Muscle layer of colon (tissue), 2 donors: ENCODE measurements at regions not wholly inside any gene's neighbourhood (a gene's known extent, or its start where the extent isn't known, plus 50 kb on each side); places are given as distances from the start of the nearest gene placed in this dataset.

ENCODE experiments used
- H3K27ac ChIP-seq: one replicate; pipeline ENCODE4 v1.7.0; 2013; ENCODE audit warnings: low read depth, mild to moderate bottlenecking, low read length, moderate library complexity
- H3K27me3 ChIP-seq, 2 donors: one replicate each; pipeline ENCODE4 v1.7.0; 2013; ENCODE audit warnings: low read length in 2 of 2, mild to moderate bottlenecking in 2 of 2; ENCODE audit not compliant: insufficient read depth in 2 of 2, control insufficient read depth in 1 of 2
- H3K36me3 ChIP-seq: one replicate; pipeline ENCODE4 v1.7.0; 2013; ENCODE audit warnings: mild to moderate bottlenecking, low read length; ENCODE audit not compliant: insufficient read depth
- H3K4me1 ChIP-seq: one replicate; pipeline ENCODE4 v1.7.0; 2013; ENCODE audit warnings: mild to moderate bottlenecking, low read length; ENCODE audit not compliant: insufficient read depth
- H3K4me3 ChIP-seq, 2 donors: one replicate each; pipeline ENCODE4 v1.7.0; 2013; ENCODE audit warnings: low read length in 2 of 2, low read depth in 1 of 2, mild to moderate bottlenecking in 1 of 2, moderate library complexity in 1 of 2
- H3K9ac ChIP-seq: one replicate; pipeline ENCODE4 v1.7.0; 2013; ENCODE audit warnings: low read length
- H3K9me3 ChIP-seq: one replicate; pipeline ENCODE4 v1.7.0; 2013; ENCODE audit warnings: mild to moderate bottlenecking, low read length
- donor health status: abdominal sarcoma.
- donor health status: Adenocarcinoma of cecum.

- Histone ChIP-seq H3K9me3 (no peaks in the 10 kb centered on the region), H3K36me3 (no peaks in the 10 kb centered on the region), H3K4me1 (no peaks in the 10 kb centered on the region), H3K27ac (no peak overlapping the region), H3K9ac (no peak overlapping the region), H3K27me3 (no peaks in the 10 kb centered on the region), H3K4me3 (no peak overlapping the region)
Measured at GRCh38 chr6:140824595-140824994, 1308.1 kb upstream of the GJE1 start.

GRCh38 chr6:140821196-140821595 is 1311.5 kb upstream of the GJE1 start:
- Histone ChIP-seq H3K9me3 (no peaks in the 10 kb centered on the region), H3K9ac (no peak overlapping the region), H3K27me3 (no peaks in the 10 kb centered on the region), H3K4me3 (no peak overlapping the region), H3K36me3 (no peaks in the 10 kb centered on the region), H3K27ac (no peak overlapping the region), H3K4me1 (no peaks in the 10 kb centered on the region)

- H3K9me3 ChIP-seq, result no peaks in the 10 kb centered on the region
- H3K36me3 ChIP-seq, result no peaks in the 10 kb centered on the region
- H3K9ac ChIP-seq, result no peak overlapping the region
- no peaks in the 10 kb centered on the region for H3K4me1 ChIP-seq
- no peaks in the 10 kb centered on the region for H3K27me3 ChIP-seq
- H3K27ac ChIP-seq, result no peak overlapping the region
- H3K4me3 ChIP-seq, result no peak overlapping the region
Measured at GRCh38 chr6:140817176-140817575, 1315.5 kb upstream of the GJE1 start.

GRCh38 chr6:140816681-140817080 is 1316.0 kb upstream of the GJE1 start:
- H3K9me3 ChIP-seq, result no peaks in the 10 kb centered on the region
- H3K4me1 ChIP-seq, result no peaks in the 10 kb centered on the region
- H3K27ac ChIP-seq, result no peak overlapping the region
- H3K9ac ChIP-seq, result no peak overlapping the region
- H3K4me3 ChIP-seq, result no peak overlapping the region
- H3K36me3 ChIP-seq, result no peaks in the 10 kb centered on the region
- no peaks in the 10 kb centered on the region for H3K27me3 ChIP-seq

- Histone ChIP-seq H3K9ac (no peak overlapping the region), H3K9me3 (no peaks in the 10 kb centered on the region), H3K27ac (no peak overlapping the region), H3K36me3 (no peaks in the 10 kb centered on the region), H3K27me3 (no peaks in the 10 kb centered on the region), H3K4me3 (no peak overlapping the region), H3K4me1 (no peaks in the 10 kb centered on the region)
Measured at GRCh38 chr6:140812636-140813035, 1320.1 kb upstream of the GJE1 start.

GRCh38 chr6:140811642-140812041 is 1321.1 kb upstream of the GJE1 start:
- Histone ChIP-seq H3K9ac (no peak overlapping the region), H3K4me3 (no peak overlapping the region), H3K27ac (no peak overlapping the region), H3K9me3 (no peaks in the 10 kb centered on the region), H3K36me3 (no peaks in the 10 kb centered on the region), H3K27me3 (no peaks in the 10 kb centered on the region), H3K4me1 (no peaks in the 10 kb centered on the region)

- H3K4me1 ChIP-seq, result no peaks in the 10 kb centered on the region
- H3K9ac ChIP-seq, result no peak overlapping the region
- no peak overlapping the region for H3K4me3 ChIP-seq
- H3K9me3 ChIP-seq, result no peaks in the 10 kb centered on the region
- H3K27ac ChIP-seq, result no peak overlapping the region
- H3K36me3 ChIP-seq, result no peaks in the 10 kb centered on the region
- H3K27me3 ChIP-seq, result no peaks in the 10 kb centered on the region
Measured at GRCh38 chr6:140809694-140810101, 1323.0 kb upstream of the GJE1 start.

- Histone ChIP-seq H3K27ac (no peak overlapping the region), H3K27me3 (no peaks in the 10 kb centered on the region), H3K9ac (no peak overlapping the region), H3K9me3 (no peaks in the 10 kb centered on the region), H3K4me1 (no peaks in the 10 kb centered on the region), H3K4me3 (no peak overlapping the region), H3K36me3 (no peaks in the 10 kb centered on the region)
Measured at GRCh38 chr6:140806431-140806830, 1326.3 kb upstream of the GJE1 start.

GRCh38 chr6:140794544-140794943 is 1338.2 kb upstream of the GJE1 start:
- Histone ChIP-seq H3K27ac (no peak overlapping the region), H3K36me3 (no peaks in the 10 kb centered on the region), H3K4me1 (no peaks in the 10 kb centered on the region), H3K27me3 (no peaks in the 10 kb centered on the region), H3K4me3 (no peak overlapping the region), H3K9me3 (no peaks in the 10 kb centered on the region), H3K9ac (no peak overlapping the region)

- no peak overlapping the region for H3K4me3 ChIP-seq
- no peaks in the 10 kb centered on the region for H3K36me3 ChIP-seq
- no peaks in the 10 kb centered on the region for H3K9me3 ChIP-seq
- H3K27me3 ChIP-seq, result no peaks in the 10 kb centered on the region
- H3K27ac ChIP-seq, result no peak overlapping the region
- no peak overlapping the region for H3K9ac ChIP-seq
- H3K4me1 ChIP-seq, result no peaks in the 10 kb centered on the region
Measured at GRCh38 chr6:140790109-140790508, 1342.6 kb upstream of the GJE1 start.

- Histone ChIP-seq H3K9me3 (no peaks in the 10 kb centered on the region), H3K4me1 (no peaks in the 10 kb centered on the region), H3K27ac (no peak overlapping the region), H3K4me3 (no peak overlapping the region), H3K27me3 (no peaks in the 10 kb centered on the region), H3K9ac (no peak overlapping the region), H3K36me3 (no peaks in the 10 kb centered on the region)
Measured at GRCh38 chr6:140789466-140789865, 1343.3 kb upstream of the GJE1 start.

GRCh38 chr6:140785926-140786325 is 1346.8 kb upstream of the GJE1 start:
- Histone ChIP-seq H3K4me1 (no peaks in the 10 kb centered on the region), H3K4me3 (no peak overlapping the region), H3K9me3 (no peaks in the 10 kb centered on the region), H3K27me3 (no peaks in the 10 kb centered on the region), H3K36me3 (no peaks in the 10 kb centered on the region), H3K27ac (no peak overlapping the region), H3K9ac (no peak overlapping the region)
